ENCODE measurements at regions not wholly inside any gene's neighbourhood (a gene's known extent, or its start where the extent isn't known, plus 50 kb on each side); places are given as distances from the start of the nearest gene placed in this dataset.

DNA sequence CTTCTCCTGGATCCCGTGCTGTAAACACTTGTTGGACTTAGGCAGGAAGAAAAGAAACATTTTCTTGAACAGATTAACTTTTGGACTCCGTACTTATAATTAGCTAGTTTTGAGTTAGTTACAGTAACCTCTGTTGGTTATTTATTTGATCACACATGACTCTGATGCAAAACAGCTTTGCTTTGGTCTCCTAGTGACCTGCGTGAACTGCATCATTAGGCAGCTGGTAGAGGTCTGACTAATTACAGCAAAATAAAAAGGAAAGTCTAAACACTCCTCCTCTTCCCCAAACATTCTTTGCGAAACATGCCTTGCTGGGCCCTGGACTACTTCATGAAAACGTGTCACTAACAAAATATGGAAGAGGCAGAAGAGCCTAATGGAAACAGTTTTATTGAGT, 61.1 kb upstream of the ZFP64 start:
- TF ChIP-seq POLR2A (IDR thresholded peaks at IDR 0.05) (no peak), POLR2AphosphoS5 (IDR thresholded peaks at IDR 0.05) (no peak)
- TF ChIP-seq, protein P1, sequence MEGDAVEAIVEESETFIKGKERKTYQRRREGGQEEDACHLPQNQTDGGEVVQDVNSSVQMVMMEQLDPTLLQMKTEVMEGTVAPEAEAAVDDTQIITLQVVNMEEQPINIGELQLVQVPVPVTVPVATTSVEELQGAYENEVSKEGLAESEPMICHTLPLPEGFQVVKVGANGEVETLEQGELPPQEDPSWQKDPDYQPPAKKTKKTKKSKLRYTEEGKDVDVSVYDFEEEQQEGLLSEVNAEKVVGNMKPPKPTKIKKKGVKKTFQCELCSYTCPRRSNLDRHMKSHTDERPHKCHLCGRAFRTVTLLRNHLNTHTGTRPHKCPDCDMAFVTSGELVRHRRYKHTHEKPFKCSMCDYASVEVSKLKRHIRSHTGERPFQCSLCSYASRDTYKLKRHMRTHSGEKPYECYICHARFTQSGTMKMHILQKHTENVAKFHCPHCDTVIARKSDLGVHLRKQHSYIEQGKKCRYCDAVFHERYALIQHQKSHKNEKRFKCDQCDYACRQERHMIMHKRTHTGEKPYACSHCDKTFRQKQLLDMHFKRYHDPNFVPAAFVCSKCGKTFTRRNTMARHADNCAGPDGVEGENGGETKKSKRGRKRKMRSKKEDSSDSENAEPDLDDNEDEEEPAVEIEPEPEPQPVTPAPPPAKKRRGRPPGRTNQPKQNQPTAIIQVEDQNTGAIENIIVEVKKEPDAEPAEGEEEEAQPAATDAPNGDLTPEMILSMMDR (IDR thresholded peaks at IDR 0.05 in 8 of 11, conservative IDR thresholded peaks at IDR 0.05 in 3 of 11), result no peak
- peaks cover 0 to 10% (median 0%) of the 10 kb centered on the region in 8 donors for H3K9me3 ChIP-seq
- H3K4me3 ChIP-seq, result no peak overlapping the region
- H3K27ac ChIP-seq, result no peak overlapping the region
- H3K4me1 ChIP-seq, result no peaks in the 10 kb centered on the region
- DNase-seq, result no peak
- 65 to 80% (median 70%) methylated on average over 5 of the region's 5 CpGs for WGBS, 5 donors
- no peaks in the 10 kb centered on the region for H3K36me3 ChIP-seq
- intact Hi-C loops (cut with DNase I; ENCODE audit: low total_unique reads), result no loop called here
- H3K27me3 ChIP-seq (replicated peaks in 1 of 7), result peaks cover 0 to 8% (median 0%) of the 10 kb centered on the region in 7 donors

DNA sequence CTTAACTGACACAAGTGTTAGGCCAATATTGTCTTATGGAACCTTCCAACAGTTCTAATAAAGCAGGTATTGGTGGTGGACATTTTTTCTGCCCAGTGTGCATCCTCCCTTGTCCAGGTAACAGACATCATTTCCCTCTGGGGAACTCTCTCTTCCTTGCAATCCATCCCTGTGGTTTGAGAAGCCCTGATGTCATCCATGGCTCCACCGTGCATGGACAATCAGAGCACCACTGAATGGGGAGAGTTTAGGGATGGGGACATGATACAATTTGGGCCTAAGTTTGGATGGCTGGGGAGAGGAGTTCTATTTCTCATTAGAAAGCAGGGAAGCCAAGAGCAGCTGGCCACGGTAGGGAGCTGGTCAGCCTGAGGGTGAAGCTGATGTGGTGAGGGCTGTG, 60.2 kb upstream of the ZFP64 start:
- 87 to 95% (median 90%) methylated on average over 2 of the region's 2 CpGs for WGBS, 5 donors
- Histone ChIP-seq H3K27me3 (replicated peaks in 1 of 7) (peaks cover 0 to 5% (median 0%) of the 10 kb centered on the region in 7 donors), H3K9me3 (peaks cover 0 to 13% (median 0%) of the 10 kb centered on the region in 8 donors), H3K4me1 (no peaks in the 10 kb centered on the region), H3K36me3 (no peaks in the 10 kb centered on the region), H3K4me3 (no peak overlapping the region), H3K27ac (no peak overlapping the region)
- intact Hi-C loops (cut with DNase I; ENCODE audit: low total_unique reads), result no loop called here
- no peak for DNase-seq
- TF ChIP-seq, protein P1 (IDR thresholded peaks at IDR 0.05 in 8 of 11, conservative IDR thresholded peaks at IDR 0.05 in 3 of 11), result no peak
- TF ChIP-seq POLR2A (IDR thresholded peaks at IDR 0.05) (no peak), POLR2AphosphoS5 (IDR thresholded peaks at IDR 0.05) (no peak)

DNA sequence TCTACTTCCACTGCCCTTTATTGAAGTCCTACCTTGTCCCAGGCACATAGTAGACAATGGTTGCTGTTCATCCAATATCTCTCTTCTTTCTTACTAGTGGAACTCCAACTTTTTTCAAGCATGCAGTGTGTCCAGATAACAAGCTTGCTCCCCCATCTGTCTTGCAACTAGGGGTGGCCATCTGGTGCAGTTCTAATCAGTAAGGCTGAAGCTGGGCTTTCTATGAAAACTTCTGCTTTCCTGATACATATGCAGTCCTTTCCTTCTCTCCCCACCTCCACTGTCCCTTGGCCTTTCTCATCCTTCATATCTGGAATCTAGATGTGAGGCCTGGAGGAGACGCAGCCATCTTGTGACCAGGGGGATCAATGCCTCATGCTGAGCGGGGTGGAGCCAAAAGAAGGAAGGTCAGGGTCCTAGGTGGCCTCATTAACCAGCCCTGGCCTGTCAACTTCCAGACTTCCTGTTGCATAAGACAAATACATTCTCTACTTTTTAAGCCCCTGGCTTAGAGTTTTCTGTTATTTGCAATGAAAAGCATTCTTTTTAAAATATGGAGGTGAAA, 59.6 kb upstream of the ZFP64 start:
- Histone ChIP-seq H3K4me1 (no peaks in the 10 kb centered on the region), H3K27me3 (replicated peaks in 1 of 7) (no peaks in the 10 kb centered on the region), H3K36me3 (no peaks in the 10 kb centered on the region), H3K4me3 (no peak overlapping the region), H3K27ac (no peak overlapping the region), H3K9me3 (peaks cover 0 to 13% (median 0%) of the 10 kb centered on the region in 8 donors)
- 81 to 88% (median 84%) methylated on average over 2 of the region's 2 CpGs for WGBS, 5 donors
- intact Hi-C loops (cut with DNase I; ENCODE audit: low total_unique reads), result no loop called here
- DNase-seq, result no peak
- TF ChIP-seq POLR2A (IDR thresholded peaks at IDR 0.05) (no peak), POLR2AphosphoS5 (IDR thresholded peaks at IDR 0.05) (no peak)
- TF ChIP-seq, protein P1 (IDR thresholded peaks at IDR 0.05 in 8 of 11, conservative IDR thresholded peaks at IDR 0.05 in 3 of 11), result no peak

DNA sequence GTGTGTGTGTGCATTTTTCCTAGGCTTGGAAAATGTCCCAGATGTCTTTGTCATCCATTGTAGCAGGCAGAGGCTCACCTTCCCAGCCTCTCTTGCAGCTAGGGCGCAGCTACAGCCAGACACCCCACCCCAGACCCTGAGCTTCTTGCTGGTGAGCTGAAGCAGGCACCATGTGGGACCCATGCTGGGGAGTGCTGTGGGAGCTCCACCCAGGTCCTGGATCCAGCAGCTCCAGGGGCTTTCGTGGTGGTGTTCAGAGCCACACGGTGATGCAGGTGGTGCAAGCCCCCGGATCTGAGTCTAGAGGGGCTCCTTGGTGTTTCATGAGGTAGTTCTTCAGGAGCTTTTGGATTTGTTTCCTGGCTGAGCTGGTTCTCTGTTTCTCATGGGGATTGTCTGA, 56.0 kb upstream of the ZFP64 start:
- TF ChIP-seq, protein P1 (IDR thresholded peaks at IDR 0.05 in 8 of 11, conservative IDR thresholded peaks at IDR 0.05 in 3 of 11), result no peak
- no peak for TF ChIP-seq POLR2A (IDR thresholded peaks at IDR 0.05)
- no peak for TF ChIP-seq POLR2AphosphoS5 (IDR thresholded peaks at IDR 0.05)
- Histone ChIP-seq H3K27me3 (replicated peaks in 1 of 7) (no peaks in the 10 kb centered on the region), H3K9me3 (peaks cover 0 to 4% (median 0%) of the 10 kb centered on the region in 8 donors), H3K36me3 (no peaks in the 10 kb centered on the region), H3K4me1 (peaks cover 0 to 4% (median 2%) of the 10 kb centered on the region in 6 donors), H3K4me3 (no peak overlapping the region), H3K27ac (no peak overlapping the region)
- DNase-seq, result no peak
- 86 to 94% (median 89%) methylated on average over 4 of the region's 4 CpGs for WGBS, 5 donors
- intact Hi-C loops (cut with DNase I; ENCODE audit: low total_unique reads), result no loop called here

Data from spleen (tissue), 11 donors.